WERI-Rb-1 (cell line): ENCODE measurements at regions not wholly inside any gene's neighbourhood (a gene's known extent, or its start where the extent isn't known, plus 50 kb on each side); places are given as distances from the start of the nearest gene placed in this dataset.

Experiments
- DNase-seq: peaks from one replicate; pipeline ENCODE4 v3.0.0-alpha.2; 2020
- H3K27ac ChIP-seq: fragments of 250-450 bp; sonication (Bioruptor Pico); 2 replicates; pipeline ENCODE4 v1.5.1; 2020; ENCODE audit warnings: mild to moderate bottlenecking, moderate library complexity
- H3K27me3 ChIP-seq: fragments of 250-450 bp; sonication (Bioruptor Pico); 2 replicates; pipeline ENCODE4 v1.5.1; 2021; ENCODE audit warnings: mild to moderate bottlenecking, low read depth, moderate library complexity; ENCODE audit not compliant: insufficient read depth, severe bottlenecking
- H3K36me3 ChIP-seq: fragments of 250-450 bp; sonication (Bioruptor Pico); 2 replicates; pipeline ENCODE4 v1.5.1; 2020; ENCODE audit warnings: mild to moderate bottlenecking, moderate library complexity
- H3K4me3 ChIP-seq: 2 replicates; pipeline ENCODE4 v1.5.1; 2011; ENCODE audit warnings: low read depth, mild to moderate bottlenecking, control low read depth, low read length
- H3K9me3 ChIP-seq: fragments of 250-450 bp; sonication (Bioruptor Pico); 2 replicates; pipeline ENCODE4 v1.5.1; 2021; ENCODE audit warnings: mild to moderate bottlenecking, moderate library complexity; ENCODE audit not compliant: severe bottlenecking
- TF ChIP-seq, protein P1 (sequence below): IDR thresholded peaks from 2 replicates; pipeline ENCODE4 v1.5.1; 2011; ENCODE audit warnings: low read depth, mild to moderate bottlenecking, control low read depth, inconsistent platforms, low read length

DNA sequence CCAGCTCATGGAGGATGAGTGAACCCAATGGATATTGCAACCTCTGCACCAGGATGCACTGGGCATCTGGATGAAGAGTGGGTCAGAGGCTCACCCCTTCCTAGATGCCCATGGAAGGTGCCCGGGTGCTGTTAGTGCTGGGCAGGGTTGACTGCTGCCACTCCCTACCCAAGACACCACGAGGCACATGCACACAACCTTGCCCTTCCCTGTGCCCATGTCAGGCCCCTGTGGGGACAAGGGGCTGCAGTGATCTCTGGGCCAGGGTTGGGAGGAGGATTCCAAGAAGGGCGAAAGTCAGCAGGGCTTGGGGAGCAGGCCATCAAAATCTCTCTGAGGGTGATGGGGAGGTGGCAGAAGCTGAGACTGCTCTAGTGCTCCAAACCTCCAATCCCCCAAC lies 309.7 kb upstream of the ST6GAL2 start:
- Histone ChIP-seq H3K27me3 (peaks cover 41% of the 10 kb centered on the region), H3K4me3 (no peak overlapping the region), H3K27ac (no peak overlapping the region), H3K36me3 (no peaks in the 10 kb centered on the region), H3K9me3 (no peaks in the 10 kb centered on the region)
- no peak for DNase-seq
- TF ChIP-seq, protein P1, sequence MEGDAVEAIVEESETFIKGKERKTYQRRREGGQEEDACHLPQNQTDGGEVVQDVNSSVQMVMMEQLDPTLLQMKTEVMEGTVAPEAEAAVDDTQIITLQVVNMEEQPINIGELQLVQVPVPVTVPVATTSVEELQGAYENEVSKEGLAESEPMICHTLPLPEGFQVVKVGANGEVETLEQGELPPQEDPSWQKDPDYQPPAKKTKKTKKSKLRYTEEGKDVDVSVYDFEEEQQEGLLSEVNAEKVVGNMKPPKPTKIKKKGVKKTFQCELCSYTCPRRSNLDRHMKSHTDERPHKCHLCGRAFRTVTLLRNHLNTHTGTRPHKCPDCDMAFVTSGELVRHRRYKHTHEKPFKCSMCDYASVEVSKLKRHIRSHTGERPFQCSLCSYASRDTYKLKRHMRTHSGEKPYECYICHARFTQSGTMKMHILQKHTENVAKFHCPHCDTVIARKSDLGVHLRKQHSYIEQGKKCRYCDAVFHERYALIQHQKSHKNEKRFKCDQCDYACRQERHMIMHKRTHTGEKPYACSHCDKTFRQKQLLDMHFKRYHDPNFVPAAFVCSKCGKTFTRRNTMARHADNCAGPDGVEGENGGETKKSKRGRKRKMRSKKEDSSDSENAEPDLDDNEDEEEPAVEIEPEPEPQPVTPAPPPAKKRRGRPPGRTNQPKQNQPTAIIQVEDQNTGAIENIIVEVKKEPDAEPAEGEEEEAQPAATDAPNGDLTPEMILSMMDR: no peak

DNA sequence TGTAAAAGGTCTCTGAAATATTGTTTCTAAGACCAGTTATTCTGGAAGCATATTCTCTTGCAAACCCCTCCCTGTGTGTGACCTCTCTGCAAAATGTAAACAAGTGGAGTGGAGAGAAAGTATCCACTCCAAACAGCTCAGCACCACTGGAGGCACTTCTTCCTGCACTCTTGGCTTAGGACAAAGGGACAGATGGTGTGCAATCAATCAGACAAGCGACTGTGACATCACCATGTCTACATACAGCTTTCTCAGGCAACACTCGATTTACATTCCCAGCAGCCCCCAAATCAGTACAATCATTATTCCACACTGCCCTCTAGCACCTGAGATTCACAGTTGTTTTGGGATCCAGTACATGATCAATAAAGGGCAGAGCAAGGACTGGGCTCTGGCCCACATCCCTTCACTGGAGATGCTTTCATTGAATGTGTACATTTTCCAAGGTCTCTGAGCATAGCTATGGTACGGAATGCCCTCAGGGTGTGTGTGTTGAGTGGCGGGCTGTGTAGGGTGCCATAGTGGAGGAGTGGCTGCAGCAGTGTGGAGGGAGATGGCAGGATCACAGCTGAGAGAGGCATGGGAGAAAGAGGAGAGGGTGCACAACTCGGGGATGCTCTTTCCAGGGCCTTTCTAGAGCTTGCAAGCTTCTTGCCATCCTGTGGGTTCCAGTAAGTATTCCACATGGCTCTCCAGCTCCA lies 311.8 kb upstream of the ST6GAL2 start:
- no peaks in the 10 kb centered on the region for H3K9me3 ChIP-seq
- H3K27me3 ChIP-seq: peaks cover 57% of the 10 kb centered on the region
- H3K4me3 ChIP-seq: no peak overlapping the region
- DNase-seq: no peak
- H3K36me3 ChIP-seq: no peaks in the 10 kb centered on the region
- TF ChIP-seq, protein P1: no peak
- H3K27ac ChIP-seq: no peak overlapping the region

DNA sequence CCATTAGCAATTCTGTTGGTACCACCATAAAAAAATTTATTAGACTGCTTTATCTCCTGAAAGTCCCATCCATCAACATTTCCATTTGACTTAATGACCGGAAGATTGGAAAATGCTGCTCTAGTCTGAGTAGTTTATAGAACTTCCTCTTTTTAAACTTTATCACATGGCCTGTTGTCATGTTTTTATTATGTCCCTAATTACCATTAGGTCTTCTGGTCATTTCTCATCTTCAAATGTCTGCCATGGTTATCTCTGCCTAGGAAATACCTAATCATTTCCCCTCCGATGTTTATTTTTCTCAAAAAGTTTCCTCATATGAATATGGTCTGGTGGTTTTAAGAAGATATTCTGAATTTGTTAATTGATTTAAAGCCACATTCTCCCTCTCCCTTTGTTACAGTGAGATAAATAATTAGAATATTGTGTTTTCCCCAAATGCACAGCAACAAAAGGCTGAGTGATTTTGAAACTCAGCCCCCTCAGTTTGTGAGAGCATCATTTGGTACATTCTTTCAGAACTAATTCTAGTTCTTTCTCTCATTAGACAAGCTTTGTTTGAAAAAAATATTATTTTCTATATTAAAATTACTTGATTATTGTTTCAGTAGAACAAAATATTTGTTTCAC lies 317.1 kb upstream of the ST6GAL2 start:
- peaks cover 46% of the 10 kb centered on the region for H3K27me3 ChIP-seq
- H3K36me3 ChIP-seq: no peaks in the 10 kb centered on the region
- H3K27ac ChIP-seq: no peak overlapping the region
- no peaks in the 10 kb centered on the region for H3K9me3 ChIP-seq
- DNase-seq: no peak
- H3K4me3 ChIP-seq: no peak overlapping the region
- TF ChIP-seq, protein P1: no peak

DNA sequence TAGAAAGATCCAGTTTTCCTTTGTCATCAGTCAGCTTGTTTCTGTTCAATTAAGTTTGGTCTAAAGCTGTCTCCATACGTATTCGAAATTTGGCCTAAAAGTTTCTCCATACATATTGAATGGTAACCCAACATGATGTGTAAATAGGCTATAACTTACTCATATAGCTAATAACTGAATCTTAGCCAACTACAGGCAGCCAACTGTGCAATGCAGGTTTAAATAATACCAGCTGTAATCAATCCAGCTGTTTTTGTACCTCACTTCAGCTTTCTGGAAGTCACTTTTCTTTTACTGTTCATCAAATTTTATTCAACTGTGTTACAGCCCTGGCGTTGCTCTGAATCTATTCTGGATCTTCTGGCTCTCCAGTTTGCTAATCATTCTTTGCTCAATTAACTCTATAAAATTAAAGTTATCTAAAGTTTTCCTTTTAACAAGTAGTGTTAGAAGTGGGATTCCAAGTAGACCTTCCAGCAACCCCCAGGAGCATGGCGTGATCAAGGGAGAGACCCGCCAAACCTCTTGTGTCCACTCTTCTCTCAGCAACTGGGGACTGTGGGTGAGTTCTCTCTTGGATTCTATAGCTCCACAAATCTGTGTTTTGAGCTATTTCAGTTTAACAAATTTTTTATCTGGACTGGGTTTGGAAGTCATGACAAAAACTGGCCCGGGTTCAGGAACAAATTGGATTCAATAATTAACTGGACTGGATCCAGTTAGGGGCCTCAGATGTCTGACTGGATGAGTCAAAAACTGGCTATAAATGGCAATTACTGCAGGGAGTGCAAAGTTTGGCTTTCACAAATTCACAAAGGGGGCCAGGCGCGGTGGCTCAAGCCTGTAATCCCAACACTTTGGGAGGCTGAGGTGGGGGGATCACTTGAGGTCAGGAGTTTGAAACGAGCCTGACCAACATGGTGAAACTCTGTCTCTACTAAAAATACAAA lies 329.7 kb upstream of the ST6GAL2 start:
- DNase-seq: no peak
- Histone ChIP-seq H3K27me3 (peaks cover 50% of the 10 kb centered on the region), H3K36me3 (no peaks in the 10 kb centered on the region), H3K4me3 (no peak overlapping the region), H3K9me3 (no peaks in the 10 kb centered on the region), H3K27ac (no peak overlapping the region)
- TF ChIP-seq, protein P1: no peak

DNA sequence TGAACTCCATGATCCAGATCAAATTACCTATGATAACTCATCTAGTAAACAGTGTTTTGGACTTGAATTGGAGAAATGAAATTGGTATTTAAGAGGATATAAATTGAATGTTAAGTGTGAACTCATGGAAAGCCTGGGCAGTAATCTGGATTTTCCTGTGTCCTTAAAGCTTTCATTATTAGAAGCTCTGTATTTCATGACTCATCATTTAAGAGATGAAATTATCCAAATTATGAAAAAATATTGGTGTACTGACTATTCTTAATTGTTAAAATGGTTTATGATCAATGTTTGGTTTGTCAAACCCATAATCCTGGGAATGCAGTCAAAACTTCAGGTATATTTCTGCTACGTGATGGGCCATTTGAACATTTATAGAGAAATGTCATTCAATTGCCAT lies 332.2 kb upstream of the ST6GAL2 start:
- Histone ChIP-seq H3K9me3 (no peaks in the 10 kb centered on the region), H3K4me3 (no peak overlapping the region), H3K27me3 (peaks cover 50% of the 10 kb centered on the region), H3K36me3 (no peaks in the 10 kb centered on the region), H3K27ac (no peak overlapping the region)
- TF ChIP-seq, protein P1: no peak
- DNase-seq: no peak
